ENCODE measurements at regions not wholly inside any gene's neighbourhood (a gene's known extent, or its start where the extent isn't known, plus 50 kb on each side); places are given as distances from the start of the nearest gene placed in this dataset.

DNA sequence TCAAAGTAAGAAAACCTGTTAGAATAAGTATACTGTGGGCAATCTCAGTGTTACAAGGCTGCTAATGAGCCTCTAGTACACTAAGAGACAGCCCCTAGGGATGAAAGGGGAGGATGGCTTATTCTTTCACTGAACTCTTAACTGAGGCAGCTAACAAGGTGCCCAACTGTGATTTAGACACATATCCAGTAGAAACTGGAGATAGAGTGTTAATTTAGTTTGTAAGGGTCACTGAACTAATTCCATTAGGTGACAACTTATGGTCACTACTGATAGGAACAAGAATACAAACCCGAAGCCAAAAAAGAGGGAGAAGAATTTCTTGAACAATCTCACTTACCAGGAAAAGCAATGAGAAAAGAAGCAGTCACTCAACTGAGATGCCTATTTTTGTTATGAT lies 1010.6 kb downstream of the PCDH9 start:
- TF ChIP-seq, protein P1, sequence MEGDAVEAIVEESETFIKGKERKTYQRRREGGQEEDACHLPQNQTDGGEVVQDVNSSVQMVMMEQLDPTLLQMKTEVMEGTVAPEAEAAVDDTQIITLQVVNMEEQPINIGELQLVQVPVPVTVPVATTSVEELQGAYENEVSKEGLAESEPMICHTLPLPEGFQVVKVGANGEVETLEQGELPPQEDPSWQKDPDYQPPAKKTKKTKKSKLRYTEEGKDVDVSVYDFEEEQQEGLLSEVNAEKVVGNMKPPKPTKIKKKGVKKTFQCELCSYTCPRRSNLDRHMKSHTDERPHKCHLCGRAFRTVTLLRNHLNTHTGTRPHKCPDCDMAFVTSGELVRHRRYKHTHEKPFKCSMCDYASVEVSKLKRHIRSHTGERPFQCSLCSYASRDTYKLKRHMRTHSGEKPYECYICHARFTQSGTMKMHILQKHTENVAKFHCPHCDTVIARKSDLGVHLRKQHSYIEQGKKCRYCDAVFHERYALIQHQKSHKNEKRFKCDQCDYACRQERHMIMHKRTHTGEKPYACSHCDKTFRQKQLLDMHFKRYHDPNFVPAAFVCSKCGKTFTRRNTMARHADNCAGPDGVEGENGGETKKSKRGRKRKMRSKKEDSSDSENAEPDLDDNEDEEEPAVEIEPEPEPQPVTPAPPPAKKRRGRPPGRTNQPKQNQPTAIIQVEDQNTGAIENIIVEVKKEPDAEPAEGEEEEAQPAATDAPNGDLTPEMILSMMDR (IDR thresholded peaks at IDR 0.05; ENCODE audit: low read depth, low read length, missing control alignments): no peak
- no peak overlapping the region for H3K4me3 ChIP-seq (ENCODE audit: low read depth, low read length)
- in situ Hi-C loops (cut with HindIII; ENCODE audit: low sequenced_read_pairs): no loop called here
- DNase-seq (ENCODE audit: low read depth): no peak

DNA sequence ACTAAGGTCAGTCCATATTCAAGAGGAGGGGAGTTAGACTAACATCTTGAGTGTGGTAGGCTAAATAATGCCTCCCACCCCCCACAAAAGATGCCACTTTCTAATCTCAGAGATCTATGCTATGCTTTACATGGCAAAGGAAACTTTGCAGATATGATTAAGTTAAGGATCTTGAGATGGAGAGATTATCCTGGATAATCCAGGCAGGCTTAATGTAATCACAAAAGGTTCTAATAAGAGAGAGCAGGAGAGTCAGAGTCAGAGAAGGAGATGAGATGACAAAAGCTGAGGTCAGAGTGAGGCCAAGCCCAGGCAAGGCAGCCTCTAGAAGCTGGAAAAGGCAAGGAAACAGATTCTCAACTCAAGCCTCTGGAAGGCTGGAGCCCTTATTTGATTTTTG lies 1011.6 kb downstream of the PCDH9 start:
- DNase-seq (ENCODE audit: low read depth): no peak
- H3K4me3 ChIP-seq (ENCODE audit: low read depth, low read length): no peak overlapping the region
- in situ Hi-C loops (cut with HindIII; ENCODE audit: low sequenced_read_pairs): no loop called here
- TF ChIP-seq, protein P1 (IDR thresholded peaks at IDR 0.05; ENCODE audit: low read depth, low read length, missing control alignments): no peak

DNA sequence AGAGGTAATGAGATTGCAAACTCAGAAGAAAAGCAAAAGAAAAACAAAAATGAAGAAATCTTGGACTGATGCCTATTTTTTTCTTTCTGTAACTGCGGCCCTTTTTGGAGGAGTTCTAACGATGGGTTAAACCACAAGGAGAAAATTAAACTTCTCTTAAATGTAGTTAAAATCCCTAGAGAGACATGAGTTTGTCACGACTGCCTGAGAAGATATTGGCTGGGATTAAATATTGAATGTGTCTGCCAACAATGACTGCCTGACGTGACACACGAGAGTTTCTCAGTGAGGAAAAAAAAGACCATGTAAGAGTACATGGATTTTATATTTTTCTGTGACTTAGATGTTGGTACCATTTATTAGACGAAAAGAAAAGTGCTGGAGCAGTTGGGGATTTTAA lies 1013.4 kb downstream of the PCDH9 start:
- no peak overlapping the region for H3K4me3 ChIP-seq (ENCODE audit: low read depth, low read length)
- in situ Hi-C loops (cut with HindIII; ENCODE audit: low sequenced_read_pairs): no loop called here
- DNase-seq (ENCODE audit: low read depth): no peak
- TF ChIP-seq, protein P1 (IDR thresholded peaks at IDR 0.05; ENCODE audit: low read depth, low read length, missing control alignments): no peak

DNA sequence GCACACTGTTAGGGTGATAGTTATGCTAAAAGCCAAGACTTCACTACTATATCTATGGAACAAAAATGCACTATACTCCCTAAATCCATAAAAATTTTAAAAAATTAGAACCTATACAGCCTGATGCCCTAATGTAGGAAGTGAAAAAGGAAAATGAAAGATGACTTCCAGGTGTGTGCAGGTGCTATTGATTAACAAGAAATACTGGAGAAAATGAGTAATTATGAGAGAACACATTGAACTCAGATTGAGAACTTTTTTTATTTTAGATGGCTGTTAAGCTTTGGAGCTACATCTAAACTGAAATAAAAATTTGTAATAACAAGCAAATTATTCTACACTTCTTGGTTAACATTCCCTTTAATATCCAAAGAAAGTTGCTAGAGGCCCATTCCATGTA lies 1015.7 kb downstream of the PCDH9 start:
- in situ Hi-C loops (cut with HindIII; ENCODE audit: low sequenced_read_pairs): no loop called here
- TF ChIP-seq, protein P1 (IDR thresholded peaks at IDR 0.05; ENCODE audit: low read depth, low read length, missing control alignments): no peak
- H3K4me3 ChIP-seq (ENCODE audit: low read depth, low read length): no peak overlapping the region
- no peak for DNase-seq (ENCODE audit: low read depth)

DNA sequence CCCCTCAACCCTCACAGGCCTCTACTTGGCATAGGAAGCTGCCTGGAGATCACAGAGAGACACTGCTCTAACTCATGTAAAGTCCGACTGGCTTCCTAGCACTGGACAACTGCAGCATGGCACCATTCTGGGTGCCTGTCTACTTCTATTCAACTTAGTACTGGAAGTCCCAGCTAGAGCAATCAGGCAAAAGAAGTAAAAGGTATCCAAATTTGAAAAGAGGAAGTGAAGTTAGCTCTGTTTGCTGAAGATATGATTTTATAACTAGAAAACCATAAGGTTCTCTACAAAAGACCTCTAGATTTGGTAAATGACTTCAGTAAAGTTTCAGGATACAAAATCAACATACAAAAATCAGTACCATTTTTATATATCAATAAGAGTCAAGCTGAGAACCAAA lies 1017.6 kb downstream of the PCDH9 start:
- TF ChIP-seq, protein P1 (IDR thresholded peaks at IDR 0.05; ENCODE audit: low read depth, low read length, missing control alignments): no peak
- in situ Hi-C loops (cut with HindIII; ENCODE audit: low sequenced_read_pairs): no loop called here

DNA sequence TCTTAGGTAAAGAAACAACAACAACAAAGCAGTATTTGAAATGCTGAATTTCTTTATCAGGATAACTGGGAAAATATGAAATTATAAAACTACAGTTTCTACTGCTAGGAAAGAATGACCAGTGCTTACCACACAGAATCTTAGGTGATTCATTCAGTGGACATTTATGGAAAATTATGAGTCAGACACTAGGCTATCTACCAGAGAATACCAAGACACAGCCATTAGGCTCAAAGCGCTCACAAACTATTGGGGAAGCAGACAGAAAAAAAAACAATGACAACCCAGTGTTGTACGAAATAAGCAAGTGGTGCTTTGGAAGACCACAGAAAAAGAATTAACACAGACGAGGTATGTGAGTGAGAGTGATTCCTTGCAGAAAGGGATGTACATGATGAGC lies 1019.5 kb downstream of the PCDH9 start:
- DNase-seq (ENCODE audit: low read depth): peak; percentile 89
- H3K4me3 ChIP-seq (ENCODE audit: low read depth, low read length): no peak overlapping the region
- in situ Hi-C loops (cut with HindIII; ENCODE audit: low sequenced_read_pairs): no loop called here
- TF ChIP-seq, protein P1 (IDR thresholded peaks at IDR 0.05; ENCODE audit: low read depth, low read length, missing control alignments): no peak

More for the DNA sequence above, 1017.6 kb downstream of the PCDH9 start:
- no peak for DNase-seq (ENCODE audit: low read depth)
- no peak overlapping the region for H3K4me3 ChIP-seq (ENCODE audit: low read depth, low read length)

DNA sequence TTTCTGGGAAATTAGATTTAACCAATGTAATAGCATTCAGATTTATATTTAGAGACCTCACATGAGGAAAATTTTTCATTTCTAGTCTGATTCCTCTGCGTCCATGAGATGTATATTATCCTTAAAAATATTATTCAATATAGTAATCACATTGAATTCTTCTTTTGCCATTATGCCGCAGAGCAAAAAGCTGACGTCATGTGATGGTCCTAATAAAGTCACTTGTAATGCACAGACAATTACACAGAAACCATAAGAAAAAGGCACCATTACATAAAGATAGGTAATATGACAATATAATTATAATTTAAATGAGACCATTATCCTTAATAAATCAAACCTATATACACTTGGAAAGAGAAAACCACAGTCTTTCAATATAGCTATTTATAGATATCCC lies 1021.5 kb downstream of the PCDH9 start:
- no peak for DNase-seq (ENCODE audit: low read depth)
- no peak overlapping the region for H3K4me3 ChIP-seq (ENCODE audit: low read depth, low read length)
- in situ Hi-C loops (cut with HindIII; ENCODE audit: low sequenced_read_pairs): no loop called here
- TF ChIP-seq, protein P1 (IDR thresholded peaks at IDR 0.05; ENCODE audit: low read depth, low read length, missing control alignments): no peak
